Sigmoid colon (tissue), 6 donors: ENCODE measurements at regions not wholly inside any gene's neighbourhood (a gene's known extent, or its start where the extent isn't known, plus 50 kb on each side); places are given as distances from the start of the nearest gene placed in this dataset.

Experiments used
- DNase-seq: peaks from one replicate; pipeline ENCODE4 v3.0.0-alpha.2; 2019
- H3K27ac ChIP-seq, 4 donors: fragments of 200-600 bp; sonication (generic); one replicate each; pipeline ENCODE4 v1.5.1; 2016 to 2019; ENCODE audit warnings: mild to moderate bottlenecking in 1 of 4
- H3K27me3 ChIP-seq, 3 donors: fragments of 200-600 bp; sonication (generic); one replicate each; pipeline ENCODE4 v1.5.1; 2019; ENCODE audit warnings: mild to moderate bottlenecking in 1 of 3
- H3K36me3 ChIP-seq, 4 donors: fragments of 200-600 bp; sonication (generic); one replicate each; pipeline ENCODE4 v1.5.1; 2016 to 2019
- H3K4me1 ChIP-seq, 4 donors: fragments of 200-600 bp; sonication (generic); one replicate each; pipeline ENCODE4 v1.5.1; 2017 to 2019
- H3K4me3 ChIP-seq, 4 donors: fragments of 200-600 bp; sonication (generic); one replicate each; pipeline ENCODE4 v1.5.1; 2017 to 2019; ENCODE audit warnings: mild to moderate bottlenecking in 2 of 4, moderate library complexity in 1 of 4
- H3K9me3 ChIP-seq, 4 donors: fragments of 200-600 bp in 3 of 4; sonication (generic) in 3 of 4; one replicate each; pipeline versions ENCODE4 v1.5.1 to v1.6.1; 2013 to 2019
- CTCF ChIP-seq, 4 experiments: fragments of 450-650 bp in 3 of 4; fragments of 200-600 bp in 1 of 4; IDR thresholded peaks; one replicate each; pipeline ENCODE4 v1.5.1; 2016 to 2019; ENCODE audit warnings: antibody characterized with exemption in 4 of 4, mild to moderate bottlenecking in 3 of 4, moderate library complexity in 2 of 4
- EP300 ChIP-seq, 4 donors: sonication (generic); formaldehyde crosslinking; IDR thresholded peaks; one replicate each; pipeline ENCODE4 v1.6.1; 2017; ENCODE audit warnings: antibody characterized with exemption in 4 of 4
- POLR2A ChIP-seq, 2 donors: fragments of 450-650 bp; IDR thresholded peaks; one replicate each; pipeline ENCODE4 v1.6.1; 2016; ENCODE audit warnings: antibody characterized with exemption in 2 of 2, mild to moderate bottlenecking in 2 of 2, moderate library complexity in 2 of 2
- POLR2AphosphoS5 ChIP-seq, 4 donors: sonication (generic); formaldehyde crosslinking; IDR thresholded peaks; one replicate each; pipeline ENCODE4 v1.6.1; 2017; ENCODE audit warnings: antibody characterized with exemption in 4 of 4
- WGBS, 2 donors: extraction: QIAGEN DNeasy Blood & Tissue Kit; methylation state at CpG; one replicate each; pipeline ENCODE4 v1.1.7; 2013; 5-methylcytosine and 5-hydroxymethylcytosine counted together
- intact Hi-C: fragments of 100-400 bp; cut with DNase I; formaldehyde crosslinking; loops from one replicate; pipeline ENCODE4 v1.15.1; 2023
- donor health status: healthy with polysubstance abuse.
- donor health status: healthy.

DNA sequence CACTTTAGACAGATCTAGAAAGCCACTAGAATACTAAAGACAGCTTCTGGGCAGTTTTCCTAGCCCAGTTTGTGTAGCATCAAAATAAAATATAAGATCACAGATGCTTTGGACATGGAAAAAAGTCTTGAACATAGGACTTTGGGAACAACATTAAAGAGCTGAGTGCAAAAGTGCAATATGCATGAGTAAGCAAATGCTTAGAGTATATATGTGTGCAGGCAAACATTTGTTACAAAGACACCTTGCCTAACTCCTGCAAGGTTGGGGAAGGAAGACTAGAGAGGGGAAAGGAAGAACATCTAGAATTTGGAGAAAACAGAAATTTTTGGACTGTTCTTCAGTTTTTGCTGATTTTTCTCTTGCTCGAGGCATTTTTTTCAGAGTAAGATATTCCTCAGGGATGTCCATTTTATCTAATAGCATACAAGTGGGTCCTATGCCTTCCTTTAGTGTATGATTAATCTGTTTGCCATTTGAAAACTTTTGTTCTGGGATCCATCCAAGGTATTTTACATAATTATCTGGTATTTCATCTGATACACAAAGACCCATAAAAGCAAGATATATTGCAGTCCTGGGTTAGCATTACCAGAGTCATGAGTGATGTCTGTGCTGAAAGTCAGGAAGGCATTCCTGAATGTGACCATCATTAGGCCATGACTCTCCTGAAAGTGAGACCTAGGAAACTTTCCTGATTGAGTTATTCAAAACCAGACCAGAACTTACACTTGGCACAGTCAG is 142.0 kb upstream of the RGMB start:
- H3K36me3 ChIP-seq = no peaks in the 10 kb centered on the region
- WGBS, 2 donors = 93 to 96% methylated on average over 1 of the region's 1 CpG
- no peaks in the 10 kb centered on the region for H3K4me1 ChIP-seq
- intact Hi-C loops = no loop called here
- DNase-seq = no peak
- no peak overlapping the region for H3K27ac ChIP-seq
- peaks cover 0 to 2% (median 0%) of the 10 kb centered on the region in 4 donors for H3K9me3 ChIP-seq
- TF ChIP-seq EP300 (IDR thresholded peaks at IDR 0.05) (no peak), POLR2AphosphoS5 (IDR thresholded peaks at IDR 0.05) (no peak), POLR2A (IDR thresholded peaks at IDR 0.05) (no peak)
- H3K4me3 ChIP-seq = no peak overlapping the region
- no peaks in the 10 kb centered on the region for H3K27me3 ChIP-seq

DNA sequence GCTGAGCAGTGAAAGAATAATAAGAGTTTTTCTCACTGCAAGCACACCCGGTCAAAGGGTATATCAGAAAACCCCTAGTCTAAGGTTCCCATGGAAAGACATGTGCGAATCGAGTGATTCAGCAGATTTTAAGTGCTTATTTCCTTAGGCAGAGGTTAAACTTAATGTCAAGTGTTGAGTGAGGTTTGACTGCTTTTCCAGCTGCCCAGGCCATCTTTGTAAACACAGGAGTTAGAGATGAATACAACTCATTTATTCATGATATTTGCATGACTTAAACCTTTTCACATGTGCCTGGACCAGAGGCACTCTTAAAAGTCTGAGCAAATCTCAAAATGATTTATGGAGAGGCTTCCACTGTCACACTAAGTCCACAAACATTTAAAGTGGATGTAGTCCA is 137.8 kb upstream of the RGMB start:
- intact Hi-C loops = no loop called here
- 35 to 61% methylated on average over 3 of the region's 3 CpGs for WGBS, 2 donors
- Histone ChIP-seq H3K36me3 (no peaks in the 10 kb centered on the region), H3K4me1 (no peaks in the 10 kb centered on the region), H3K4me3 (no peak overlapping the region), H3K27ac (no peak overlapping the region), H3K27me3 (no peaks in the 10 kb centered on the region), H3K9me3 (no peaks in the 10 kb centered on the region)
- no peak for DNase-seq
- TF ChIP-seq CTCF (IDR thresholded peaks at IDR 0.05) = no peak
- no peak for TF ChIP-seq EP300 (IDR thresholded peaks at IDR 0.05)
- no peak for TF ChIP-seq POLR2AphosphoS5 (IDR thresholded peaks at IDR 0.05)
- no peak for TF ChIP-seq POLR2A (IDR thresholded peaks at IDR 0.05)

DNA sequence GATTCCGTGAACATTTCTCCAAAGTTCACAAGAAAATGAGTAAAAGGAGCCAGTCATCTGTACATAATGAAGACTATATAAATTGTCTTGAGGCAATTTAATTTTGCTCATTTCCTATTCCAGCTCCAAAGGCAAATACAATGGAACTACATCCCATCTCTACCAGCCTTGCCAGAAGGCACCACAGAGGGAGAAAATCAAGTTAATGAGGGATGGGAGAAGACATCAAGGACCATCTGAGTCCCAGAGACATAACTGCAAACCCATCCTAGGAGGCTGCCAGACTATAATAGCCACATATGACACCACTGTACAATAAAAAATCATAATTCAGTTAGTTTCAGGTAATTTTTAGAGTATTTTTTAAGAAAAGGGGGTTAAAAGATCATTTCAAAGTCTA is 136.3 kb upstream of the RGMB start:
- Histone ChIP-seq H3K27me3 (no peaks in the 10 kb centered on the region), H3K9me3 (no peaks in the 10 kb centered on the region), H3K4me3 (no peak overlapping the region), H3K36me3 (no peaks in the 10 kb centered on the region), H3K4me1 (no peaks in the 10 kb centered on the region), H3K27ac (no peak overlapping the region)
- intact Hi-C loops = no loop called here
- no peak for TF ChIP-seq CTCF (IDR thresholded peaks at IDR 0.05)
- no peak for TF ChIP-seq EP300 (IDR thresholded peaks at IDR 0.05)
- TF ChIP-seq POLR2A (IDR thresholded peaks at IDR 0.05) = no peak
- TF ChIP-seq POLR2AphosphoS5 (IDR thresholded peaks at IDR 0.05) = no peak
- no peak for DNase-seq
- WGBS, 2 donors = 94% methylated on average over 1 of the region's 1 CpG

DNA sequence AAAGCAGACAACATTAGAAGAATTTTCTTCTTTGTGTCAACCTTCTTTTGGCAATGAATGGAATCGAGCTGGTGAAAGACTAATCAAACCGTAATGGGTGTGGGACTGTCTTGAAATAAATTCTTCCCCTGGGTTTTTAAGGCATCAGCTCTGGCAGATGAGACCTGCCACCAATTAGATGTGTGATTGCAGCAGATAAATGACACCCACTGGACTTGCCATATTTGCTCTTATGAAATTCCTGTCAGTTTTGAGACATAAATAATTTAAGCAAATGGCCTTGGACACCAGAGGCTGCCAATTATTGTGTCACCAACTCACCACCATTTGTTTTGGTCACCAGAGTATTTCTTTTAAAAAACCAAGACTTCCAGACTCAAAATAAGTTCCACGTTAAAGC is 135.9 kb upstream of the RGMB start:
- Histone ChIP-seq H3K27ac (no peak overlapping the region), H3K4me1 (no peaks in the 10 kb centered on the region), H3K36me3 (no peaks in the 10 kb centered on the region), H3K4me3 (no peak overlapping the region), H3K9me3 (no peaks in the 10 kb centered on the region), H3K27me3 (no peaks in the 10 kb centered on the region)
- no peak for DNase-seq
- TF ChIP-seq EP300 (IDR thresholded peaks at IDR 0.05) (no peak), CTCF (IDR thresholded peaks at IDR 0.05) (no peak), POLR2A (IDR thresholded peaks at IDR 0.05) (no peak), POLR2AphosphoS5 (IDR thresholded peaks at IDR 0.05) (no peak)
- 83 to 94% methylated on average over 3 of the region's 3 CpGs for WGBS, 2 donors
- intact Hi-C loops = no loop called here

- no peak overlapping the region for H3K4me3 ChIP-seq
- H3K36me3 ChIP-seq = no peaks in the 10 kb centered on the region
- no peaks in the 10 kb centered on the region for H3K27me3 ChIP-seq
- DNase-seq = no peak
- H3K27ac ChIP-seq = no peak overlapping the region
- no peaks in the 10 kb centered on the region for H3K9me3 ChIP-seq
- no peak for TF ChIP-seq POLR2A (IDR thresholded peaks at IDR 0.05)
- TF ChIP-seq EP300 (IDR thresholded peaks at IDR 0.05) = no peak
- TF ChIP-seq POLR2AphosphoS5 (IDR thresholded peaks at IDR 0.05) = no peak
- TF ChIP-seq CTCF (IDR thresholded peaks at IDR 0.05) = no peak
- intact Hi-C loops = no loop called here
- H3K4me1 ChIP-seq = no peaks in the 10 kb centered on the region
- 77 to 82% methylated on average over 2 of the region's 2 CpGs for WGBS, 2 donors
Measured at GRCh38 chr5:98638111-98638510, 135.4 kb upstream of the RGMB start.
